ENCODE measurements at regions not wholly inside any gene's neighbourhood (a gene's known extent, or its start where the extent isn't known, plus 50 kb on each side); places are given as distances from the start of the nearest gene placed in this dataset.

DNA sequence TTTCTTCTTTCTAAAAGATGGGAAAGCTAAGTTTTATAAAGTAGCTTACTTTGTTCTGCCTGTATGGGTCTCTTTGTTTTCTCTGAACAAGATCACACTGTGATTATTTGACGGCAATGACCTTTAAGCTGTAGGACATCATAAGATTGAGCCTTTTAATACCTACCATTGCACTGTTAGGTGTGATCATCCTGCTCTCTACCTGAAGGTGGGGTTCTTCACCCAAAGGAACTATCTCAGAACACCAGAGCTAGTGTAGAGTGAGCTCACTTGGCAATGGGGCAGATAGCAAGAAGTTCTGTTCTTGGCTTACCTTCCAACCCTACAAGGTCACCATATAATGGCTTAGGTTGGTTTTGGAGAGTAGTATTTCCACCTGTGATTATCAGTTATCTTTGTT lies 200.2 kb downstream of the SPATA31D1 start:
- H3K27me3 Mint-ChIP-seq (ENCODE audit: low read depth): no peaks in the 10 kb centered on the region
- TF ChIP-seq, protein P1, sequence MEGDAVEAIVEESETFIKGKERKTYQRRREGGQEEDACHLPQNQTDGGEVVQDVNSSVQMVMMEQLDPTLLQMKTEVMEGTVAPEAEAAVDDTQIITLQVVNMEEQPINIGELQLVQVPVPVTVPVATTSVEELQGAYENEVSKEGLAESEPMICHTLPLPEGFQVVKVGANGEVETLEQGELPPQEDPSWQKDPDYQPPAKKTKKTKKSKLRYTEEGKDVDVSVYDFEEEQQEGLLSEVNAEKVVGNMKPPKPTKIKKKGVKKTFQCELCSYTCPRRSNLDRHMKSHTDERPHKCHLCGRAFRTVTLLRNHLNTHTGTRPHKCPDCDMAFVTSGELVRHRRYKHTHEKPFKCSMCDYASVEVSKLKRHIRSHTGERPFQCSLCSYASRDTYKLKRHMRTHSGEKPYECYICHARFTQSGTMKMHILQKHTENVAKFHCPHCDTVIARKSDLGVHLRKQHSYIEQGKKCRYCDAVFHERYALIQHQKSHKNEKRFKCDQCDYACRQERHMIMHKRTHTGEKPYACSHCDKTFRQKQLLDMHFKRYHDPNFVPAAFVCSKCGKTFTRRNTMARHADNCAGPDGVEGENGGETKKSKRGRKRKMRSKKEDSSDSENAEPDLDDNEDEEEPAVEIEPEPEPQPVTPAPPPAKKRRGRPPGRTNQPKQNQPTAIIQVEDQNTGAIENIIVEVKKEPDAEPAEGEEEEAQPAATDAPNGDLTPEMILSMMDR (IDR thresholded peaks at IDR 0.05; ENCODE audit: unreplicated experiment): no peak
- no peak overlapping the region for H3K4me3 Mint-ChIP-seq
- H3K9me3 Mint-ChIP-seq: peaks cover 13% of the 10 kb centered on the region
- no peak for DNase-seq (ENCODE audit: low spot score in 2 of 2, unreplicated experiment in 2 of 2)
- peaks cover 4% of the 10 kb centered on the region for H3K36me3 Mint-ChIP-seq
- H3K4me1 Mint-ChIP-seq: peaks cover 6% of the 10 kb centered on the region
- H3K27ac Mint-ChIP-seq: no peak overlapping the region

DNA sequence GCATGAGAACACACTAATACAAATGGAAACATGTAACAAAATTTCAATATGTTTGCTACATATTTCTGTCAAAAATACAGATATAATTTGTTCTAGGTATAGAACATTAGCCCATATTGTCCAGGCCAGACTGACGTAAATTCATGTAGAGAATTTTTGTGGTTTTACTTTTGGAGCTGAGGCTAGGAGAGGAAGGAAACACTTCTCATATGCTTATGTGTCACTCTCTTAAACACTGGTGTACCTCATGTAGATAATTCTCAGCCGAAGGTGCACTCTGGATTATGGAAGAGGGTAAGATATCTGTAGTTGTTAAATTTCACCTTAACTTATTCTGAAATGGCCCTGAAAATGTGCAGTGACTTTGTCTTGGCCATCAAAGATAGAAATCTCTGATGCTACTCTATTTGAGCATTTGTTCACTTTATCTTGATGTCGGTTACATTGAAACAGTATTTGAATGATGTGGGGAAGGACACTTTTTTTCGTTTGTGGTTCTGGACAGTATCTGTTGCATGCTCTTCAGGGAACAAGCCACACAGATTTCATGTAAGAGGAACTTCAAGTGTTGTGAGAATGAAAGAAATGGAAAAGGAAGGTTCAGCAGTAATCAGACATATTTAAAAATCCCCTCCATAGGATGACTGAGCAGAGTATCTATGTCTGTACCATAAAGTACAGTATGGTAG lies 202.7 kb downstream of the SPATA31D1 start:
- Mint-ChIP-seq H3K4me3 (no peak overlapping the region), H3K4me1 (peaks cover 2% of the 10 kb centered on the region), H3K36me3 (peaks cover 8% of the 10 kb centered on the region), H3K27ac (no peak overlapping the region), H3K27me3 (ENCODE audit: low read depth) (no peaks in the 10 kb centered on the region), H3K9me3 (peaks cover 19% of the 10 kb centered on the region)
- DNase-seq (ENCODE audit: low spot score in 2 of 2, unreplicated experiment in 2 of 2): no peak
- TF ChIP-seq, protein P1 (IDR thresholded peaks at IDR 0.05; ENCODE audit: unreplicated experiment): no peak

DNA sequence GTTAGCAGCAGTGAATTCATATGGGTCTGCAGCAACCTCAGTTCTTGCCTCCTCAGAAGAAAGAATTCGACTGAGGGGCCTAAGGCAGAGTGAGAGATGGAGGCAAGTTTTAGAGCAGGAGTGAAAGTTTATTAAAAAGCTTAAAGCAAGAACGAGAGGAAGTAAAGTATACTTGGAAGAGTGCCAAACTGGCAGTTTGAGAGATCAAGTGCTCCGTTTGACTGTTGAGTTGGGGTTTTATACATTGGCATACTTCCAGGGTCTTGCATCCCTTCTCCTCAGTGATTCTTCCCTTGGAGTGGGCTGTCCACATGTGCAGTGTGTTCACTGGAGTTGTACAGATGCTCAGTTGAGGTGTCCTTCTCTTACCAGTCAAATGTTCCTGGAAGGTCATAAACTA lies 203.6 kb downstream of the SPATA31D1 start:
- H3K27me3 Mint-ChIP-seq (ENCODE audit: low read depth): no peaks in the 10 kb centered on the region
- H3K27ac Mint-ChIP-seq: no peak overlapping the region
- DNase-seq (ENCODE audit: low spot score in 2 of 2, unreplicated experiment in 2 of 2): no peak
- H3K4me3 Mint-ChIP-seq: no peak overlapping the region
- H3K9me3 Mint-ChIP-seq: peaks cover 19% of the 10 kb centered on the region
- TF ChIP-seq, protein P1 (IDR thresholded peaks at IDR 0.05; ENCODE audit: unreplicated experiment): no peak
- H3K36me3 Mint-ChIP-seq: peaks cover 8% of the 10 kb centered on the region
- H3K4me1 Mint-ChIP-seq: peaks cover 2% of the 10 kb centered on the region

DNA sequence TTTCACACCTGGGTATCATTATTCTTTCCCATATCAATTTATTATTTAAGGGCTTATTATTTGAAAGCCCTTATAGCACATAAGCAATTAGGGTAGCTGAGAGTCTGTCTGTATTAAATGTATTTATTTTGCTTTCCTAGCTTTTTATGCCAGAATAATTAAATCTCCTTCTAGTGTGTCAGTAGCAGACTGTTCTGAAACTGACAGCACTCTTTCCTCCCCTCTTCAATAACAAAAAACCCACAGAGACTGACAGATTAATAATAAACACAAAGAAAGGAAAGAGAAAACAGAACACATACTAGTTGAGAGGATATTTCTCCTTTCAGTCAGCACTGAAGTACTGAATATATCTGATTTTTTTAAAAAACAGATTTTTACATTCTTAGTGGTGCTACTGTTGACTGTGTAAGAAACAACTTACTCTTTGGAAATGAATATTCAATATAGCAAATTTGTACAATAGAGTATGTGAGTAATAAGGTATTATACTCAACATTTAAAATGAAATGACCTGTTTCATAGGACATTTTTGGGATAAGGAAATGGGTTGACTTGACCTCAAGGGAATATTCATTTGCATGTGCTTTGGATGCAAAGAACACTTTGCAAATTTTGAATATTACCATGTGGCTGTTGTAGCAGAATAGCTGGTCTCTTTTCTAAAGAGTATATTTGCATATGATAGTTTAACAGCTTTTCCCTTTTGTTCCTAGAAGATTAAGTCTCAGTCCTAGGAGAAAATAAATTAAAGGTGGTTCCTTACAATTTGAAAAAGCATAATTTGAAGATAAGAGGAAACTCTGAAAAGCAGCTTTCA lies 208.3 kb downstream of the SPATA31D1 start:
- Mint-ChIP-seq H3K27ac (no peak overlapping the region), H3K4me3 (no peak overlapping the region), H3K9me3 (peaks cover 12% of the 10 kb centered on the region), H3K36me3 (peaks cover 8% of the 10 kb centered on the region), H3K27me3 (ENCODE audit: low read depth) (no peaks in the 10 kb centered on the region), H3K4me1 (no peaks in the 10 kb centered on the region)
- TF ChIP-seq, protein P1 (IDR thresholded peaks at IDR 0.05; ENCODE audit: unreplicated experiment): no peak
- DNase-seq (ENCODE audit: low spot score in 2 of 2, unreplicated experiment in 2 of 2): no peak

DNA sequence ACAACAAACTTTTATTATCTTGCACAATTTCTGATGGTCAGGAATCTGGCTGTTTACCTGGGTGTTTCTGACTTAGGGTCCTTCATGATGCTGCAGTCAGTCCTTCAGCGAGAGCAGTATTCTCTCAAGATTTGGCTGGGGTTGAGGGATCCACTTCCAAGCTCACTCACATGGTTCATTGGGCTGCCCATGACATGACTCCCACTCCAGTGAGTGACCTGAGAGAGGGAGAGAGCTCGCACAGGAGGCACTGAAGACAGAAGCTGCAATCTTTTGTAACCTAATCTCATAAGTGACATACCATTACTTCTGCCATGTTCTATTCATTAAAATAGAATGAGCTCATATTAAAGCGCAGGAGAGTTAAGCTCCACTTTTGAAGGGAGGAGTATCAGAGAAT lies 212.6 kb downstream of the SPATA31D1 start:
- H3K36me3 Mint-ChIP-seq: no peaks in the 10 kb centered on the region

More for the DNA sequence above, 212.6 kb downstream of the SPATA31D1 start:
- H3K4me1 Mint-ChIP-seq: peaks cover 6% of the 10 kb centered on the region
- DNase-seq (ENCODE audit: low spot score in 2 of 2, unreplicated experiment in 2 of 2): no peak
- H3K9me3 Mint-ChIP-seq: no peaks in the 10 kb centered on the region
- no peaks in the 10 kb centered on the region for H3K27me3 Mint-ChIP-seq (ENCODE audit: low read depth)
- TF ChIP-seq, protein P1 (IDR thresholded peaks at IDR 0.05; ENCODE audit: unreplicated experiment): no peak
- H3K4me3 Mint-ChIP-seq: no peak overlapping the region
- H3K27ac Mint-ChIP-seq: no peak overlapping the region

Data from mesothelial cell of epicardium (in vitro differentiated cells).